PFSK-1 (cell line): ENCODE measurements at regions not wholly inside any gene's neighbourhood (a gene's known extent, or its start where the extent isn't known, plus 50 kb on each side); places are given as distances from the start of the nearest gene placed in this dataset.

Experiments used
- POLR2AphosphoS5 ChIP-seq: IDR thresholded peaks from 2 replicates; pipeline ENCODE4 v1.6.1; 2012; ENCODE audit warnings: low read depth, mild to moderate bottlenecking, control low read depth, low read length, moderate library complexity
- TAF1 ChIP-seq: IDR thresholded peaks from 2 replicates; pipeline ENCODE4 v1.6.1; 2012; ENCODE audit warnings: low read length, control low read depth, borderline replicate concordance; ENCODE audit not compliant: insufficient read depth

DNA sequence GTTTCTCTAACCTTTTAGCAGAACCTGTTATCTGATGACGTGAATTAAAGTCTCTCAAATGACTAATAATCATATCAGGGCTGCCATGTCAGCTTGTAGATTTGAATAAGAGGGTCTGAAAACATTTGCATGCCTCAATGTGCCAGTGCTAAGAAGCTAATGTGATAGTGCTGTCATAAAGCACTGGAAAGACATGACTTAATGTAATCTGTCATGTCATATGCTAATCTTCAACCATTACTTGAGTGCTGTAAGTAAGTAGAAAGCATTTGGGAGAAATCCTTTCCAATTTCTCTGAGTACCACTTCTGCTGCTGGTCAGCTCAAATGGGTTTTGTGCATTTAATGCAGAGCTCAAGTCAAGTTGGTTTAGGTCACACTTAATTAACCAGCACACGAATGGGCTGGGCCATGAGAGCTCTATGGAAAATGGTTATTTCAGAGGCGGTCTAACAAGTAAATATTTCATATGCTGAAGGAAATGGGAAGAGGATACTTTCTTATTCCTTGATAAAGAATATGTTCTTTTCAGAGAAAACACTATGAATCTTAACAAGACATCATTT, 609.2 kb downstream of the LMO4 start:
- TF ChIP-seq TAF1 (no peak), POLR2AphosphoS5 (no peak)
